Fibroblast of mammary gland (primary cell): ENCODE measurements at regions not wholly inside any gene's neighbourhood (a gene's known extent, or its start where the extent isn't known, plus 50 kb on each side); places are given as distances from the start of the nearest gene placed in this dataset.

ENCODE experiments used
- DNase-seq: peaks from one replicate; pipeline ENCODE4 v3.0.0-alpha.2; 2010; ENCODE audit warnings: low read depth
- H3K4me3 ChIP-seq: 2 replicates; pipeline ENCODE4 v1.5.1; 2011; ENCODE audit warnings: low read depth, mild to moderate bottlenecking, low read length, moderate library complexity; ENCODE audit not compliant: control insufficient read depth
- CTCF ChIP-seq: conservative IDR thresholded peaks from 2 replicates; pipeline ENCODE4 v1.5.1; 2011; ENCODE audit warnings: low read depth, low read length, inconsistent platforms; ENCODE audit not compliant: control insufficient read depth, insufficient read depth

GRCh38 chr4:79082997-79083396, 143.8 kb upstream of the PAQR3 start:
- no peak overlapping the region for H3K4me3 ChIP-seq
- DNase-seq, result no peak
- no peak for TF ChIP-seq CTCF

- no peak overlapping the region for H3K4me3 ChIP-seq
- no peak for TF ChIP-seq CTCF
- DNase-seq, result no peak
Measured at GRCh38 chr4:79081973-79082372, 142.7 kb upstream of the PAQR3 start.

GRCh38 chr4:79078339-79078738, 139.1 kb upstream of the PAQR3 start:
- H3K4me3 ChIP-seq, result no peak overlapping the region
- TF ChIP-seq CTCF, result no peak
- no peak for DNase-seq

GRCh38 chr4:79074040-79074439, 134.8 kb upstream of the PAQR3 start:
- no peak for TF ChIP-seq CTCF
- H3K4me3 ChIP-seq, result no peak overlapping the region
- DNase-seq, result no peak

- TF ChIP-seq CTCF, result no peak
- DNase-seq, result no peak
- no peak overlapping the region for H3K4me3 ChIP-seq
Measured at GRCh38 chr4:79073471-79073870, 134.2 kb upstream of the PAQR3 start.

GRCh38 chr4:79065262-79065661, 126.0 kb upstream of the PAQR3 start:
- TF ChIP-seq CTCF, result no peak
- no peak overlapping the region for H3K4me3 ChIP-seq
- DNase-seq, result no peak

GRCh38 chr4:79064806-79065205, 125.6 kb upstream of the PAQR3 start:
- no peak for TF ChIP-seq CTCF
- no peak overlapping the region for H3K4me3 ChIP-seq
- DNase-seq, result no peak
